ENCODE measurements at regions not wholly inside any gene's neighbourhood (a gene's known extent, or its start where the extent isn't known, plus 50 kb on each side); places are given as distances from the start of the nearest gene placed in this dataset.

- Histone ChIP-seq H3K9me3 (ENCODE audit: control insufficient read depth, insufficient read depth, low read length) (no peaks in the 10 kb centered on the region), H3K27me3 (ENCODE audit: control insufficient read depth, low read length) (peaks cover 3% of the 10 kb centered on the region; the same call in 1 of the 2 replicates), H3F3A (ENCODE audit: control insufficient read depth, insufficient read depth) (no peaks in the 10 kb centered on the region), H3K79me2 (ENCODE audit: control insufficient read depth, low read length) (no peaks in the 10 kb centered on the region), H3K36me3 (ENCODE audit: control insufficient read depth, low read length) (no peaks in the 10 kb centered on the region), H4K20me1 (ENCODE audit: control insufficient read depth, insufficient read depth, low read depth, low read length) (no peaks in the 10 kb centered on the region), H3K4me2 (ENCODE audit: low read length) (no peak overlapping the region), H3K27ac (ENCODE audit: low read depth, low read length) (no peak overlapping the region), H3K4me3 (ENCODE audit: low read length) (no peak overlapping the region), H3K9me2 (replicated peaks; ENCODE audit: control insufficient read depth, low read length) (no peaks in the 10 kb centered on the region), H3K4me1 (ENCODE audit: control insufficient read depth, low read length) (no peaks in the 10 kb centered on the region)
- no peak for TF ChIP-seq EZH2phosphoT487 (IDR thresholded peaks at IDR 0.05; ENCODE audit: borderline replicate concordance, low read length)
Measured at GRCh38 chr15:97890307-97890706, 70.2 kb upstream of the ARRDC4 start.

- H3K79me2 ChIP-seq (ENCODE audit: control insufficient read depth, low read length): no peaks in the 10 kb centered on the region
- no peaks in the 10 kb centered on the region for H3K4me1 ChIP-seq (ENCODE audit: control insufficient read depth, low read length)
- H4K20me1 ChIP-seq (ENCODE audit: control insufficient read depth, insufficient read depth, low read depth, low read length): no peaks in the 10 kb centered on the region
- no peaks in the 10 kb centered on the region for H3K27me3 ChIP-seq (ENCODE audit: control insufficient read depth, low read length)
- no peak for TF ChIP-seq CTCF (IDR thresholded peaks at IDR 0.05; ENCODE audit: low read depth, low read length, poor library complexity, severe bottlenecking)
- no peak for TF ChIP-seq EZH2phosphoT487 (IDR thresholded peaks at IDR 0.05; ENCODE audit: borderline replicate concordance, low read length)
- no peak overlapping the region for H3K27ac ChIP-seq (ENCODE audit: low read depth, low read length)
- no peaks in the 10 kb centered on the region for H3K36me3 ChIP-seq (ENCODE audit: control insufficient read depth, low read length)
- no peaks in the 10 kb centered on the region for H3F3A ChIP-seq (ENCODE audit: control insufficient read depth, insufficient read depth)
- H3K9me3 ChIP-seq (ENCODE audit: control insufficient read depth, insufficient read depth, low read length): no peaks in the 10 kb centered on the region
- no peak overlapping the region for H3K4me3 ChIP-seq (ENCODE audit: low read length)
- no peaks in the 10 kb centered on the region for H3K9me2 ChIP-seq (replicated peaks; ENCODE audit: control insufficient read depth, low read length)
- H3K4me2 ChIP-seq (ENCODE audit: low read length): no peak overlapping the region
Measured at GRCh38 chr15:97892167-97892938, 68.2 kb upstream of the ARRDC4 start.

- Histone ChIP-seq H3K4me3 (ENCODE audit: low read length) (no peak overlapping the region), H3K4me1 (ENCODE audit: control insufficient read depth, low read length) (no peaks in the 10 kb centered on the region), H3K9me3 (ENCODE audit: control insufficient read depth, insufficient read depth, low read length) (no peaks in the 10 kb centered on the region), H3F3A (ENCODE audit: control insufficient read depth, insufficient read depth) (no peaks in the 10 kb centered on the region), H3K79me2 (ENCODE audit: control insufficient read depth, low read length) (no peaks in the 10 kb centered on the region), H3K36me3 (ENCODE audit: control insufficient read depth, low read length) (no peaks in the 10 kb centered on the region), H3K4me2 (ENCODE audit: low read length) (no peak overlapping the region), H4K20me1 (ENCODE audit: control insufficient read depth, insufficient read depth, low read depth, low read length) (no peaks in the 10 kb centered on the region), H3K27me3 (ENCODE audit: control insufficient read depth, low read length) (no peaks in the 10 kb centered on the region), H3K9me2 (replicated peaks; ENCODE audit: control insufficient read depth, low read length) (no peaks in the 10 kb centered on the region), H3K27ac (ENCODE audit: low read depth, low read length) (no peak overlapping the region)
- no peak for TF ChIP-seq EZH2phosphoT487 (IDR thresholded peaks at IDR 0.05; ENCODE audit: borderline replicate concordance, low read length)
- TF ChIP-seq CTCF (IDR thresholded peaks at IDR 0.05; ENCODE audit: low read depth, low read length, poor library complexity, severe bottlenecking): no peak
Measured at GRCh38 chr15:97893967-97894366, 66.5 kb upstream of the ARRDC4 start.

GRCh38 chr15:97899981-97900380 lies 60.5 kb upstream of the ARRDC4 start:
- Histone ChIP-seq H3K79me2 (ENCODE audit: control insufficient read depth, low read length) (no peaks in the 10 kb centered on the region), H3K27ac (ENCODE audit: low read depth, low read length) (no peak overlapping the region)

More at GRCh38 chr15:97899981-97900380, 60.5 kb upstream of the ARRDC4 start:
- no peak for TF ChIP-seq EZH2phosphoT487 (IDR thresholded peaks at IDR 0.05; ENCODE audit: borderline replicate concordance, low read length)
- TF ChIP-seq CTCF (IDR thresholded peaks at IDR 0.05; ENCODE audit: low read depth, low read length, poor library complexity, severe bottlenecking): no peak
- no peaks in the 10 kb centered on the region for H3F3A ChIP-seq (ENCODE audit: control insufficient read depth, insufficient read depth)
- H3K27me3 ChIP-seq (ENCODE audit: control insufficient read depth, low read length): no peaks in the 10 kb centered on the region
- no peaks in the 10 kb centered on the region for H3K36me3 ChIP-seq (ENCODE audit: control insufficient read depth, low read length)
- H3K4me2 ChIP-seq (ENCODE audit: low read length): no peak overlapping the region
- no peaks in the 10 kb centered on the region for H3K9me3 ChIP-seq (ENCODE audit: control insufficient read depth, insufficient read depth, low read length)
- H3K9me2 ChIP-seq (replicated peaks; ENCODE audit: control insufficient read depth, low read length): no peaks in the 10 kb centered on the region
- no peak overlapping the region for H3K4me3 ChIP-seq (ENCODE audit: low read length)
- H3K4me1 ChIP-seq (ENCODE audit: control insufficient read depth, low read length): no peaks in the 10 kb centered on the region
- H4K20me1 ChIP-seq (ENCODE audit: control insufficient read depth, insufficient read depth, low read depth, low read length): no peaks in the 10 kb centered on the region
